ENCODE measurements at regions not wholly inside any gene's neighbourhood (a gene's known extent, or its start where the extent isn't known, plus 50 kb on each side); places are given as distances from the start of the nearest gene placed in this dataset.
"Not testable (repeated sequence)": the region's sequence is repeated elsewhere in the genome, so short reads cannot be mapped to it uniquely, and the experiment has no call there.

DNA sequence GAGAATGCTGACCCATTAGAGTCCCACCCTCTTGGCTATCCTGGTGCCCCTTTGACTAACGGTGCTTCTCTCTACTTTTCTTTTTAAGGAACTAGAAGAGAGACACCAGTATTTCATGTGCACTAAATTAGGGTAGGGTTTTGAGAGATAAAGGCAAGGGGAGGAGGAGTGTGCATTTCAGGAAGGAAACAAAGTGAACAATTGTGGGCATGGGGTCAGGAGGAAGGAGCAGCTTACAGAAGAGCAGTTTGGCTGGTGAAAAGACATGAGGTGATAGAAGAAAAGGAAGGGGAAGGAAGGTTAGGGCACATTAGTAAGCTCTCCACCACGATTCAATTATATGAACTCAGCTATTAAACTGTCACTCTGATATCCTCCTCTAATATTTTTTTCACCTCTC lies 105.8 kb upstream of the CTAGE1 start:
- DNase-seq (ENCODE audit: extremely low read depth, insufficient read length) = no peak
- no peak overlapping the region for H3K4me3 ChIP-seq (replicated peaks; ENCODE audit: low read depth, low read length)
- no peaks in the 10 kb centered on the region for H3K27me3 ChIP-seq (replicated peaks; ENCODE audit: control insufficient read depth, insufficient read depth, low read length)
- TF ChIP-seq, protein P1, sequence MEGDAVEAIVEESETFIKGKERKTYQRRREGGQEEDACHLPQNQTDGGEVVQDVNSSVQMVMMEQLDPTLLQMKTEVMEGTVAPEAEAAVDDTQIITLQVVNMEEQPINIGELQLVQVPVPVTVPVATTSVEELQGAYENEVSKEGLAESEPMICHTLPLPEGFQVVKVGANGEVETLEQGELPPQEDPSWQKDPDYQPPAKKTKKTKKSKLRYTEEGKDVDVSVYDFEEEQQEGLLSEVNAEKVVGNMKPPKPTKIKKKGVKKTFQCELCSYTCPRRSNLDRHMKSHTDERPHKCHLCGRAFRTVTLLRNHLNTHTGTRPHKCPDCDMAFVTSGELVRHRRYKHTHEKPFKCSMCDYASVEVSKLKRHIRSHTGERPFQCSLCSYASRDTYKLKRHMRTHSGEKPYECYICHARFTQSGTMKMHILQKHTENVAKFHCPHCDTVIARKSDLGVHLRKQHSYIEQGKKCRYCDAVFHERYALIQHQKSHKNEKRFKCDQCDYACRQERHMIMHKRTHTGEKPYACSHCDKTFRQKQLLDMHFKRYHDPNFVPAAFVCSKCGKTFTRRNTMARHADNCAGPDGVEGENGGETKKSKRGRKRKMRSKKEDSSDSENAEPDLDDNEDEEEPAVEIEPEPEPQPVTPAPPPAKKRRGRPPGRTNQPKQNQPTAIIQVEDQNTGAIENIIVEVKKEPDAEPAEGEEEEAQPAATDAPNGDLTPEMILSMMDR (IDR thresholded peaks at IDR 0.05; ENCODE audit: insufficient read depth, low read length, poor library complexity, severe bottlenecking) = no peak
- no peaks in the 10 kb centered on the region for H3K36me3 ChIP-seq (ENCODE audit: control insufficient read depth, insufficient read depth, low read length)

DNA sequence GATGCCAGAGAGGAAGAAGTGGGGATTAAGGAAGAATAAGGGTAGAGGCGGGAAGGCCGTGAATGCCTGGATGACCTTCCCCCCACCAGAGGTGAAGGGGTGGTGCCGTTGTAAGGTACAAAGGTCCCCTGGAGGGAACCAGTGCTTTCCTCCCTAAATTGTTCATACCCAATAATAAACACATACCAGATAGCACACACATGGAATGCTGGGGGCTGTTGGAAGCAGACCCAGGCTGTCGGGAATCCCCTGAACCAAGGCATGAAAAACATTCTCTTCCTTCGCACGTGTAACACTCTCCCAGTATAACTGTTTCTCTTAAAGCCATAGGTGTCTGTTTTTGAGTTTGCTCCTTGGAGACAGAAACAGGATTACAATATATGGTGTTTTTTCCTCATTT lies 107.1 kb upstream of the CTAGE1 start:
- TF ChIP-seq, protein P1 (IDR thresholded peaks at IDR 0.05; ENCODE audit: insufficient read depth, low read length, poor library complexity, severe bottlenecking) = no peak
- H3K27me3 ChIP-seq (replicated peaks; ENCODE audit: control insufficient read depth, insufficient read depth, low read length) = no peaks in the 10 kb centered on the region
- no peaks in the 10 kb centered on the region for H3K36me3 ChIP-seq (ENCODE audit: control insufficient read depth, insufficient read depth, low read length)
- H3K4me3 ChIP-seq (replicated peaks; ENCODE audit: low read depth, low read length) = no peak overlapping the region
- DNase-seq (ENCODE audit: extremely low read depth, insufficient read length) = no peak

DNA sequence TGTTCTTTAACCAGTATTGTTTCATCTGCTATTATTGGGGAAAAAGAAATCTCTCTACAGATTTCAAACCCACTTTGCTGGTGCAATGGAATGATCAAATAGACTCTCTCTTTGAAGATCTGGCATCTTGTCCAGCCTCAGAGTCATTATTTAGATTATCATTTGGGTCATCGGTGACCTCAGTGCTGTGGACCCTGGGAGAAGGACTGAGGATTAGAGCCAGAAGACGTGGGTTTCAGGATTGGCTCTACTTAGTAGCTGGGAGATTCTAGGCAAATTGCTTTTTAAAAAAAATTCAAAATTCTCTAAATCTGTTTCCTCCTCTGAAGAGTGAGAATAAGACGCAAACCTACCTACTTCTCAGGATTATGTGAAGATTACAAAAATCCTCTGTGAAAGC lies 107.6 kb upstream of the CTAGE1 start:
- H3K36me3 ChIP-seq (ENCODE audit: control insufficient read depth, insufficient read depth, low read length) = no peaks in the 10 kb centered on the region
- no peaks in the 10 kb centered on the region for H3K27me3 ChIP-seq (replicated peaks; ENCODE audit: control insufficient read depth, insufficient read depth, low read length)
- DNase-seq (ENCODE audit: extremely low read depth, insufficient read length) = no peak
- TF ChIP-seq, protein P1 (IDR thresholded peaks at IDR 0.05; ENCODE audit: insufficient read depth, low read length, poor library complexity, severe bottlenecking) = no peak
- H3K4me3 ChIP-seq (replicated peaks; ENCODE audit: low read depth, low read length) = no peak overlapping the region

DNA sequence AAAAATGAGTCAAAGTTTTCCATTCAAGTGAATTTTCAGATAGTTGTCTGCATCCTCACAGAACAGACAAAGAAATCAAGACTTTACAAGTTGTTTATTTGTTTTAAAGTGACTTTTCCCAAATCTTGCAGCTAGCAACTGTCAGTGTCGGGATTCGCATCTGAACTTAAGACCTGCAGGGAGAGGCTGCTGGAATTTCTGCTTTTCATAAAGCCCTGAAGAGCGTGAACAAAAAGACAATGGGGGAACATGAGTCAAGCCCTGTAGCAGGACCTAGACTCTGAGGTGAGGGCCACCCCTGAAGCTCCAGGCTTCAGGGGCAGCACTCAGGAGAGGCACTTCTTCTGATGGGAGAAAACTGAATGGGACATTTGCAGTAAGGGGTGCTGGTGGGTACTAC lies 108.2 kb upstream of the CTAGE1 start:
- no peaks in the 10 kb centered on the region for H3K27me3 ChIP-seq (replicated peaks; ENCODE audit: control insufficient read depth, insufficient read depth, low read length)
- no peak for DNase-seq (ENCODE audit: extremely low read depth, insufficient read length)
- no peaks in the 10 kb centered on the region for H3K36me3 ChIP-seq (ENCODE audit: control insufficient read depth, insufficient read depth, low read length)
- TF ChIP-seq, protein P1 (IDR thresholded peaks at IDR 0.05; ENCODE audit: insufficient read depth, low read length, poor library complexity, severe bottlenecking) = no peak
- no peak overlapping the region for H3K4me3 ChIP-seq (replicated peaks; ENCODE audit: low read depth, low read length)

DNA sequence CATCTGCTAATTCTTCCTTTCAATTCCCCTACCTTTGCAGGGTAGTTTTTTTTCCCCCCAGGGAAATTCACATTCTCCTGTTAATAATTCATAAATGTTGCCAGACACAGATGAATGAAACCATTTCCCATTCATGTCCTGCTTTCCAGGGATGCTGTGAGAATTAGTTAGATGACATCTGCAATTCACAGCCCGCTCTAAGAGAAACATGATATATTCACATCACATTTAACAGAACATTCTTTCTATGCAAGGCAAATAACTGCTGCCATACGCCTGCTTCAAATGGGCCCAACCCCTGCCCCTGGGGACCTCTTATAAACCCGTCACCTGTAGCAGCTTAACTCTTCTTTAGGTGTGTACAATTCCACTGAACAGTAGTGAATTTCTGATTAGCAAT lies 110.6 kb upstream of the CTAGE1 start:
- TF ChIP-seq, protein P1 (IDR thresholded peaks at IDR 0.05; ENCODE audit: insufficient read depth, low read length, poor library complexity, severe bottlenecking) = no peak
- DNase-seq (ENCODE audit: extremely low read depth, insufficient read length) = no peak
- no peak overlapping the region for H3K4me3 ChIP-seq (replicated peaks; ENCODE audit: low read depth, low read length)
- no peaks in the 10 kb centered on the region for H3K36me3 ChIP-seq (ENCODE audit: control insufficient read depth, insufficient read depth, low read length)
- H3K27me3 ChIP-seq (replicated peaks; ENCODE audit: control insufficient read depth, insufficient read depth, low read length) = no peaks in the 10 kb centered on the region

DNA sequence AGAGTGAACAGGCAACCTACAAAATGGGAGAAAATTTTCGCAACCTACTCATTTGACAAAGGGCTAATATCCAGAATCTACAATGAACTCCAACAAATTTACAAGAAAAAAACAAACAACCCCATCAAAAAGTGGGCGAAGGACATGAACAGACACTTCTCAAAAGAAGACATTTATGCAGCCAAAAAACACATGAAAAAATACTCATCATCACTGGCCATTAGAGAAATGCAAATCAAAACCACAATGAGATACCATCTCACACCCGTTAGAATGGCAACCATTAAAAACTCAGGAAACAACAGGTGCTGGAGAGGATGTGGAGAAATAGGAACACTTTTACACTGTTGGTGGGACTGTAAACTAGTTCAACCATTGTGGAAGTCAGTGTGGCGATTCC lies 117.0 kb upstream of the CTAGE1 start:
- not testable (repeated sequence) for DNase-seq (ENCODE audit: extremely low read depth, insufficient read length); H3K27me3 ChIP-seq (replicated peaks; ENCODE audit: control insufficient read depth, insufficient read depth, low read length); H3K4me3 ChIP-seq (replicated peaks; ENCODE audit: low read depth, low read length); H3K36me3 ChIP-seq (ENCODE audit: control insufficient read depth, insufficient read depth, low read length)
